Astrocyte (in vitro differentiated cells and primary cell): ENCODE measurements at regions not wholly inside any gene's neighbourhood (a gene's known extent, or its start where the extent isn't known, plus 50 kb on each side); places are given as distances from the start of the nearest gene placed in this dataset.

Experiments used
- DNase-seq: peaks from one replicate; pipeline ENCODE4 v3.0.0-alpha.2; 2010; ENCODE audit warnings: low read depth
- FAIRE-seq: peaks from 2 replicates; lab custom pipeline; 2011; peaks lifted over from hg19 to GRCh38; lab: Jason Lieb, UNC
- H2AFZ ChIP-seq: 2 replicates; pipeline ENCODE4 v1.6.0; 2012; ENCODE audit warnings: low read depth, low read length, inconsistent platforms
- H3K27ac ChIP-seq: 2 replicates; pipeline ENCODE4 v1.5.1; 2011; ENCODE audit warnings: low read depth, low read length, inconsistent platforms
- H3K27me3 ChIP-seq: 2 replicates; pipeline ENCODE4 v1.6.0; 2011; ENCODE audit warnings: low read length, inconsistent platforms; ENCODE audit not compliant: insufficient read depth
- H3K36me3 ChIP-seq: 2 replicates; pipeline ENCODE4 v1.5.1; 2011; ENCODE audit warnings: low read length, inconsistent platforms; ENCODE audit not compliant: insufficient read depth
- H3K4me1 ChIP-seq: 2 replicates; pipeline ENCODE4 v1.5.1; 2011; ENCODE audit warnings: low read length, inconsistent platforms; ENCODE audit not compliant: insufficient read depth
- H3K4me2 ChIP-seq: 2 replicates; pipeline ENCODE4 v1.6.0; 2012; ENCODE audit warnings: low read length, inconsistent platforms
- H3K4me3 ChIP-seq: 2 replicates; pipeline ENCODE4 v1.5.1; 2011; ENCODE audit warnings: low read depth, mild to moderate bottlenecking, low read length, inconsistent platforms; ENCODE audit not compliant: insufficient read depth
- H3K79me2 ChIP-seq: 2 replicates; pipeline ENCODE4 v1.6.0; 2012; ENCODE audit warnings: mild to moderate bottlenecking, low read length, inconsistent platforms; ENCODE audit not compliant: insufficient read depth
- H3K9ac ChIP-seq: 2 replicates; pipeline ENCODE4 v1.6.0; 2012; ENCODE audit warnings: mild to moderate bottlenecking, low read length, inconsistent platforms
- H3K9me3 ChIP-seq: 2 replicates; pipeline ENCODE4 v1.5.1; 2012; ENCODE audit warnings: low read depth, mild to moderate bottlenecking, low read length, inconsistent platforms; ENCODE audit not compliant: insufficient read depth
- H4K20me1 ChIP-seq: 2 replicates; pipeline ENCODE4 v1.6.0; 2012; ENCODE audit warnings: low read length, inconsistent platforms; ENCODE audit not compliant: insufficient read depth
- H3K27ac Mint-ChIP-seq: one replicate; pipeline ENCODE4 v1.8.0; 2021; ENCODE audit warnings: mild to moderate bottlenecking, mixed read lengths; ENCODE audit not compliant: unreplicated experiment
- H3K27me3 Mint-ChIP-seq: one replicate; pipeline ENCODE4 v1.8.0; 2021; ENCODE audit warnings: low read depth, mixed read lengths; ENCODE audit not compliant: unreplicated experiment
- H3K36me3 Mint-ChIP-seq: one replicate; pipeline ENCODE4 v1.8.0; 2021; ENCODE audit warnings: low read depth, mixed read lengths; ENCODE audit not compliant: unreplicated experiment
- H3K4me1 Mint-ChIP-seq: one replicate; pipeline ENCODE4 v1.8.0; 2021; ENCODE audit warnings: low read depth, mixed read lengths; ENCODE audit not compliant: unreplicated experiment
- H3K4me3 Mint-ChIP-seq: one replicate; pipeline ENCODE4 v1.8.0; 2021; ENCODE audit warnings: mild to moderate bottlenecking, moderate library complexity, mixed read lengths; ENCODE audit not compliant: unreplicated experiment
- H3K9me3 Mint-ChIP-seq: one replicate; pipeline ENCODE4 v1.8.0; 2021; ENCODE audit warnings: mild to moderate bottlenecking, mixed read lengths; ENCODE audit not compliant: unreplicated experiment
- CTCF ChIP-seq: IDR thresholded peaks from 2 replicates; pipeline ENCODE4 v1.5.1; 2011; ENCODE audit warnings: low read depth, mild to moderate bottlenecking, inconsistent platforms, low read length, moderate library complexity; ENCODE audit not compliant: insufficient read depth
- EZH2 ChIP-seq: IDR thresholded peaks from 2 replicates; pipeline ENCODE4 v1.6.1; 2012; ENCODE audit warnings: mild to moderate bottlenecking, low read length, inconsistent platforms; ENCODE audit not compliant: insufficient read depth

DNA sequence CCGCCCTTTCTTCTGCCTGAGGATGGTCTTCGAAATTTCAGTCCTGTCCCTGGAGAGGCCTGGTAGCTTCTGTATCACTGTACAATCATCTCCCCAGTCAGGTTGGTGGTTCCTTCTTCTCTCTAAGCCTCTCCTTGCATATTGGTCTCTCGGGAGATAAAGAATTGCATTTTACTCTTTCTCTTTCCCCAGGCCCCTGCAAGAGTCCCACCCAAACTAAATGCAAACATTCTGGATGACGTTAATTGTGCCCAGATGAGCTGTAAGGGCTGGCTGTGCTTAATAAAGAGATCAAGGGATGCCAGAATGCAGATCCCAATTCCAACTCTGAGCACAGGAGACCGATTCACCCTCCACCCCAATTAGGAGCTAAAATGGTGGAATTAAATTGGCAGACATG is 835.4 kb upstream of the TMEM132C start:
- no peaks in the 10 kb centered on the region for H3K36me3 Mint-ChIP-seq
- Histone ChIP-seq H2AFZ (no peak overlapping the region), H3K4me1 (no peaks in the 10 kb centered on the region), H3K79me2 (no peaks in the 10 kb centered on the region), H3K27ac (no peak overlapping the region), H3K9ac (no peak overlapping the region), H4K20me1 (no peaks in the 10 kb centered on the region), H3K9me3 (no peaks in the 10 kb centered on the region), H3K27me3 (peaks cover 2% of the 10 kb centered on the region), H3K4me2 (no peak overlapping the region), H3K36me3 (no peaks in the 10 kb centered on the region), H3K4me3 (no peak overlapping the region)
- H3K4me1 Mint-ChIP-seq: no peaks in the 10 kb centered on the region
- TF ChIP-seq EZH2 (no peak), CTCF (no peak)
- FAIRE-seq (no peak), DNase-seq (no peak)
- H3K27ac Mint-ChIP-seq: no peak overlapping the region
- no peaks in the 10 kb centered on the region for H3K27me3 Mint-ChIP-seq
- H3K4me3 Mint-ChIP-seq: no peak overlapping the region
- H3K9me3 Mint-ChIP-seq: peaks cover 18% of the 10 kb centered on the region

DNA sequence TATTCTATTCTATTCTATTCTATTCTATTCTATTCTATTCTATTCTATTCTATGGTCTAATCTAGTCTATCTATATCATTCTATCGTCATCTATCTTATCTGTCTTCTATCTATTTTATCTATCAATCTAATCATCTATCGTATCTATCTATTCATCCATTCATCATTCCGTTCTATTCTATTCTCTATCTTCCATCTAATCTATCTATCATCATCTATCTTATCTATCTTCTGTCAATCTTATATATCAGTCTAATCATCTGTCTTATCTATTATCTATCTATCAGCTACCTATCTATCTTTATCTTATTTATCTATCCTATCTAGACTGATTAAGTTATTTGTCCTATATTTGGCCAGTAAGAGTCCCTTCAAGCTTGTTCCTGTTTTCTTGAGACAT is 831.5 kb upstream of the TMEM132C start:
- H2AFZ ChIP-seq: no peak overlapping the region
- H3K27ac ChIP-seq: no peak overlapping the region
- peaks cover 2% of the 10 kb centered on the region for H3K27me3 ChIP-seq
- no peaks in the 10 kb centered on the region for H3K9me3 ChIP-seq
- no peak for DNase-seq
- no peaks in the 10 kb centered on the region for H3K27me3 Mint-ChIP-seq
- no peaks in the 10 kb centered on the region for H3K4me1 Mint-ChIP-seq
- FAIRE-seq: no peak
- H3K4me1 ChIP-seq: no peaks in the 10 kb centered on the region
- TF ChIP-seq CTCF (no peak), EZH2 (no peak)
- H3K27ac Mint-ChIP-seq: no peak overlapping the region
- H3K4me3 Mint-ChIP-seq: no peak overlapping the region
- H3K36me3 Mint-ChIP-seq: no peaks in the 10 kb centered on the region
- H4K20me1 ChIP-seq: no peaks in the 10 kb centered on the region
- peaks cover 8% of the 10 kb centered on the region for H3K9me3 Mint-ChIP-seq
- no peaks in the 10 kb centered on the region for H3K79me2 ChIP-seq
- H3K36me3 ChIP-seq: no peaks in the 10 kb centered on the region
- no peak overlapping the region for H3K9ac ChIP-seq
- no peak overlapping the region for H3K4me3 ChIP-seq
- no peak overlapping the region for H3K4me2 ChIP-seq

GRCh38 chr12:127438512-127439244 is 828.3 kb upstream of the TMEM132C start:
- no peak for TF ChIP-seq CTCF
- DNase-seq: no peak
- no peak overlapping the region for H2AFZ ChIP-seq
- H3K4me2 ChIP-seq: no peak overlapping the region
- H3K36me3 ChIP-seq: no peaks in the 10 kb centered on the region
- H3K4me1 Mint-ChIP-seq: no peaks in the 10 kb centered on the region
- no peaks in the 10 kb centered on the region for H3K27me3 Mint-ChIP-seq
- H3K9me3 Mint-ChIP-seq: peaks cover 9% of the 10 kb centered on the region
- no peak overlapping the region for H3K4me3 Mint-ChIP-seq
- H3K9me3 ChIP-seq: no peaks in the 10 kb centered on the region
- no peaks in the 10 kb centered on the region for H3K79me2 ChIP-seq
- H3K9ac ChIP-seq: no peak overlapping the region
- H3K4me1 ChIP-seq: no peaks in the 10 kb centered on the region
- FAIRE-seq: no peak
- H4K20me1 ChIP-seq: no peaks in the 10 kb centered on the region
- H3K27ac Mint-ChIP-seq: no peak overlapping the region
- H3K36me3 Mint-ChIP-seq: no peaks in the 10 kb centered on the region
- H3K27me3 ChIP-seq: no peaks in the 10 kb centered on the region
- H3K4me3 ChIP-seq: no peak overlapping the region
- H3K27ac ChIP-seq: no peak overlapping the region
